GM12875 (cell line): ENCODE measurements at regions not wholly inside any gene's neighbourhood (a gene's known extent, or its start where the extent isn't known, plus 50 kb on each side); places are given as distances from the start of the nearest gene placed in this dataset.

Experiments used
- H3K4me3 ChIP-seq: one replicate; pipeline ENCODE4 v1.5.1; 2011; ENCODE audit warnings: low read depth, low read length, control low read depth
- TF ChIP-seq, protein P1 (sequence below): IDR thresholded peaks from 2 replicates; pipeline ENCODE4 v1.5.1; 2011; ENCODE audit warnings: low read depth, mild to moderate bottlenecking, control low read depth, inconsistent platforms, low read length, moderate library complexity, borderline replicate concordance; ENCODE audit not compliant: insufficient read depth

- H3K4me3 ChIP-seq, result no peak overlapping the region
- TF ChIP-seq, protein P1, sequence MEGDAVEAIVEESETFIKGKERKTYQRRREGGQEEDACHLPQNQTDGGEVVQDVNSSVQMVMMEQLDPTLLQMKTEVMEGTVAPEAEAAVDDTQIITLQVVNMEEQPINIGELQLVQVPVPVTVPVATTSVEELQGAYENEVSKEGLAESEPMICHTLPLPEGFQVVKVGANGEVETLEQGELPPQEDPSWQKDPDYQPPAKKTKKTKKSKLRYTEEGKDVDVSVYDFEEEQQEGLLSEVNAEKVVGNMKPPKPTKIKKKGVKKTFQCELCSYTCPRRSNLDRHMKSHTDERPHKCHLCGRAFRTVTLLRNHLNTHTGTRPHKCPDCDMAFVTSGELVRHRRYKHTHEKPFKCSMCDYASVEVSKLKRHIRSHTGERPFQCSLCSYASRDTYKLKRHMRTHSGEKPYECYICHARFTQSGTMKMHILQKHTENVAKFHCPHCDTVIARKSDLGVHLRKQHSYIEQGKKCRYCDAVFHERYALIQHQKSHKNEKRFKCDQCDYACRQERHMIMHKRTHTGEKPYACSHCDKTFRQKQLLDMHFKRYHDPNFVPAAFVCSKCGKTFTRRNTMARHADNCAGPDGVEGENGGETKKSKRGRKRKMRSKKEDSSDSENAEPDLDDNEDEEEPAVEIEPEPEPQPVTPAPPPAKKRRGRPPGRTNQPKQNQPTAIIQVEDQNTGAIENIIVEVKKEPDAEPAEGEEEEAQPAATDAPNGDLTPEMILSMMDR, result no peak
Observed at GRCh38 chr1:172867216-172867818, 183.4 kb downstream of the TNFSF18 start.

GRCh38 chr1:172870901-172871606 lies 179.7 kb downstream of the TNFSF18 start:
- TF ChIP-seq, protein P1, result no peak
- H3K4me3 ChIP-seq, result no peak overlapping the region

GRCh38 chr1:172874950-172875349 lies 175.8 kb downstream of the TNFSF18 start:
- H3K4me3 ChIP-seq, result no peak overlapping the region
- TF ChIP-seq, protein P1, result no peak

GRCh38 chr1:172875892-172876291 lies 174.8 kb downstream of the TNFSF18 start:
- TF ChIP-seq, protein P1, result no peak
- H3K4me3 ChIP-seq, result no peak overlapping the region

GRCh38 chr1:172882385-172882784 lies 168.4 kb downstream of the TNFSF18 start:
- TF ChIP-seq, protein P1, result no peak
- H3K4me3 ChIP-seq, result no peak overlapping the region

DNA sequence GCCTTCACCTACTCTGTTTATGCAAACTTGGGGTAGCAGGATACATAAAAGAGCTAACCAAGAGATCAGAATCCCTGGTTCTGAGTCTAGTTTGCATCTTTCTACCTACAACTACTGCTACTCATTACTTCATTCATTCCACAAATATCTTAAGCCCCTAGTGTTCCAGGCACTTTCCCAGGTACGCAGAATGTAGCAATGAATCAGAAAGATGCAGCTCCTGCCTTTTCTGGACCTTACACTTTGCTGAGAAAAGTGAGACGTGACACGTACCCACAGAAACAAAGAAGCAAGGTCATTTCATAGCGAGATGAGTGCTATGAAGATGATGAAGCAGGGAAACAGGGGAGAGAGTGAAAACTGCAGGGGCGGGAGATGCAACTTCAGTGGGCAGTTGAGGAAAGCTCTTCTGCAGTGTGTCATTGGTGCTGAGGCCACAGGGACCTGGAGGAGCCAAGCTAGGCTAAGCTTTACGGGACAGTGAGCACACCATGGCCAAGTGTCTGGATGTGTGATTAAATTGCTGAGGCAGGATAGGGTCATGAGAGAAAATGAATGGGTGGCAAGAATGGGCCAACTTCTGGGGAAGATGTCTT lies 167.9 kb downstream of the TNFSF18 start:
- H3K4me3 ChIP-seq, result no peak overlapping the region
- TF ChIP-seq, protein P1, result no peak
